HG02759 (cell line): ENCODE measurements at regions not wholly inside any gene's neighbourhood (a gene's known extent, or its start where the extent isn't known, plus 50 kb on each side); places are given as distances from the start of the nearest gene placed in this dataset.
"Not testable (repeated sequence)": the region's sequence is repeated elsewhere in the genome, so short reads cannot be mapped to it uniquely, and the experiment has no call there.

Experiments used
- ATAC-seq: cut with Tn5 transposase; IDR thresholded peaks from one replicate; pipeline ENCODE4 v1.9.1; 2021; ENCODE audit warnings: mild to moderate bottlenecking, moderate library complexity; ENCODE audit not compliant: unreplicated experiment

GRCh38 chr4:63315651-63316050 lies 1093.6 kb downstream of the TECRL start:
- no peak for ATAC-seq

DNA sequence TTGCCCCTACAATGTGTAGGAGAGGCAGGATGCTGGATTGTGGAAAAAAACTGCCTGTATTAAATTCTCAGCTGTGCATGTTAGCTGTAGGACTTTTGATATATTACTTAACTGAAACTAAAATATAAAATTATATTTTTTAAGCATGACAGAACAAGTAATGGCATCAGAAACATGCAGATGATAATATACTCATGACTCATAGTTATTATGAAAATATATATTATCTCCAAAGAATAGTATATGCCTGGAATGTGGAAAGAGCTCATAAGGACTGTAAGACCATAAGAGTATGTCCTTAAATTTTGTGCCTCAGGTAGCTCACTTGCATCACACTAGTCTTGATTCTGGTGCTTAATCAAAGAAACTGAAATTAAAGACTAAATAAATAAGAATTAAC lies 1100.6 kb downstream of the TECRL start:
- ATAC-seq: no peak

- ATAC-seq: no peak
These were observed 1106.5 kb downstream of the TECRL start for GRCh38 chr4:63302792-63303191.

DNA sequence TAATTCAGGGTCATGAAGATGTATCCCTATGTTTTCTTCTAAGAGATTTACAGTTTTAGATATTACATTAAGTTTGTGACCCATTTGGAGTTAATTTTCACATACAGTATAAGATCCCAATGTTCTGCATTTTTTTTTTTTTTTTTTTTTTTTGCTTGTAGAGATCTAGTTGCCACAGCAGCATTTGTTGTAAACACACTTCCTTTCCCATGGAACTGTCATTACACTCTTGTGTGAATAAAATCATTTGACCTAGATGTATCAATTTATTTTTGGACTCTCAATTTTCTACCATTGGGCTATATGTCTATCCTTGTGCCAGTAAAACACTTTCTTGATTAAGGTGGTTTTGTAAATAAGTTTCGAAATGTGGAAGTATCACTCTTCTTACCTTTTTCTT lies 1107.2 kb downstream of the TECRL start:
- ATAC-seq: no peak

- no peak for ATAC-seq
These were observed 1112.5 kb downstream of the TECRL start for GRCh38 chr4:63296773-63297172.

GRCh38 chr4:63275491-63275890 lies 1133.8 kb downstream of the TECRL start:
- ATAC-seq: no peak

DNA sequence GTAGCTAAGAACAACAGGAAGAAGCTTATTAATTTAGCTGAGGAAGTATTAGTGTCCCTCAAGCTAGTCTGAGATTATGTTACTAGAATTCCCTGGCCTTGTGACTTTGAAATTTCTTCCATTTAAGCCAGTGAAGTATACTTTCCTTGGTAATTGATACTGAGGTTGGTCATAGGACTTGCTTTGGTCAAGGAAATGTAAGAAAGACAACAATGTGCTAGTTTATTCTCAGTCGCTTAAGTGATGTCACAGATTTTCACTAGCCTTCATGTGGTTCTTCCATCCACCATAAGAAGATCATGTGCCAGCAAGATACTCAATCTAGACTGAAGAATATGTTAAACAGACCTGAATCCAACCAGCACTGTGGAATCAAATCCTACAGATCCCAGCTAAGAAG lies 1140.1 kb downstream of the TECRL start:
- ATAC-seq: no peak

DNA sequence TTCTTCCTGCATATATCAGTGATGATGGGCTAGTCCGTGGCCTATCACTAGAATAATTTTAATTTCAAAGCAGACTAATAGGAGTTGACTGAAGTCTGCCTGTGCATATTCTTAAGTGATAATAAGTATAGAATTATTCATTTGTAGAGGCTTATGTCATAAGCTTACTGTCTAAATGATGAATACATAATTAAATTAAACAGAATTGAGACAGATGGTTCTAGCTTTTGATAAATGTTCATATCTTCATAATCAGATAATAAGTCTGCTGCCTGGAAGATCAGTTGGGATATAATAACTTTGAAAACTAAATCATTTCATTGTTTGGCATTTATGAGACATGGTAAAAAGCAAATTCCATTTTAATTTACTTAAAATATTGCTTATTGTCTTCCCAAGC lies 1175.6 kb downstream of the TECRL start:
- ATAC-seq: no peak

- ATAC-seq: no peak
These were observed 1177.2 kb downstream of the TECRL start for GRCh38 chr4:63232058-63232457.

GRCh38 chr4:63226229-63226628 lies 1183.0 kb downstream of the TECRL start:
- ATAC-seq: no peak

GRCh38 chr4:63222466-63222865 lies 1186.8 kb downstream of the TECRL start:
- ATAC-seq: no peak

GRCh38 chr4:63221477-63221876 lies 1187.8 kb downstream of the TECRL start:
- no peak for ATAC-seq

GRCh38 chr4:63218856-63219255 lies 1190.4 kb downstream of the TECRL start:
- ATAC-seq: no peak

DNA sequence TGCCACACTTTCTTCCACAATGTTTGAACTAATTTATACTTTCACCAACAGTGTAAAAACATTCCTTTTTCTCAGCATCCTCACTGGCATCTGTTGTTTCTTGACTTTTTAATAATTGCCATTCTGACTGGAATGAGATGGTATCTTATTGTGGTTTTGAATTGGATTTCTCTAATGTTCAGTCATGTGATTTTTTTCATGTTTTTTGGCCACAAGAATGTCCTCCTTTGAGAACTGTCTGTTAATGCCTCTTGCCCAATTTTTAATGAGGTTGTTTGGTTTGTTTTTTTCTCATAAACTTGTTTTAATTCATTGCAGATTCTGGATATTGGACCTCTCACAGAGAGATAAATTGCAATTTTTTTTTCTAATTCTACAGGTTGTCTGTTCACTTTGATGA lies 1195.2 kb downstream of the TECRL start:
- no peak for ATAC-seq

GRCh38 chr4:63211776-63212479 lies 1197.3 kb downstream of the TECRL start:
- no peak for ATAC-seq

DNA sequence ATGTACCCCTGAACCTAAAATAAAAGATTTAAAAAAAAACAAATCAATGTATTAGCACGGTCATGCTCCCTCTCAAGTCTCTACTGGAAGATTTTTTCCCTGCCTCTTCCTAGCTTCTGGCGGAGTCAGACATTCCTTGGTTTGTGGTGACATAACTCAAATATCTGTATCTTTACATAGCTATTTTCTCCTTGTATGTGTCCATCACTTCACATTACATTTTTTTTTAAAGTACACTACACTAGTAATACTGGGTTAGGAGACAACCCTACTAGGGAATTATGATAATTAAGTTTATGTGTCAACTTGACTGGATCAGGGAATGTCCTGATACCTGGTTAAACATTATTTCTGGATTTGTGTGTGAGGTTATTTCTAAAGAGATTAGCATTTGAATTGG lies 1197.9 kb downstream of the TECRL start:
- ATAC-seq: no peak

- ATAC-seq: not testable (repeated sequence)
These were observed 1216.2 kb downstream of the TECRL start for GRCh38 chr4:63193029-63193428.

- no peak for ATAC-seq
These were observed 1237.9 kb downstream of the TECRL start for GRCh38 chr4:63171341-63171740.

- no peak for ATAC-seq
These were observed 1238.3 kb downstream of the TECRL start for GRCh38 chr4:63170923-63171322.

DNA sequence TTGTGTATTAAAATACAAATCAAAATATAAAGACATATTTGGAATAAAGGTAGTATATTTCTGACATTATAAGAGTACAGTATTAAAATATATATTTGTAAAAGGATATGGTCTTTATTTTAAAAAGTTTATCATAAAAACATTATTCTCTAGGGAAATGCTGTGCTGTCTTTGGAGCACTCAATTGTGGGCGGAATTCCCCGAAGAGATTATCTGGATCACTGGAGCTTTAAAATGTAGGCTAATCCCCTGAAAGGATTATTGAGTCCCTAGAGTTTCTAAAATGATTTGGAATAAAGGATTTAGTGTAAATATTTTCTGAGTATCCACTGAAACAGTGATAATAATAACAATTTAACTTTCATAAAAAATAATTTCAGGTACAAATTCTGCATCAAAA lies 1239.4 kb downstream of the TECRL start:
- no peak for ATAC-seq

- ATAC-seq: no peak
These were observed 1253.7 kb downstream of the TECRL start for GRCh38 chr4:63155561-63155960.

GRCh38 chr4:63123441-63123840 lies 1285.8 kb downstream of the TECRL start:
- no peak for ATAC-seq

DNA sequence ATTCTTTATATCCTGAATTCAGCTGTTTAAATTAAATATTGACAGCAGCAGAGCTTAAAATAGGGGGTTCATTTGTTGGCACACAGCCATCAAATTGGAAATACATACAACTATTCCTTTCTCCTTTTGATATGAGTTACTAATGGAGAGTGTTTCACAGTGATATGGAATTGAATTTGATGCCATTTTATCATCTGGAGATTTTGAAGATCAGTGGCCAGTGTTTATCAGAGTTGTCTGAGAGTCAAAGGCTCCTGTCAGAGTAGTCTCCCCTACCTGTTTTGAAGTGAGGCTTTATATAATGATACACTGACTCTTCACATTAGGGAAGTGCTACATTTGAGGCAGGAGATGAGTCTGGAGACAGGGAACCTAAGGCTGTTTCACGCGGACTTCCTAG lies 1286.3 kb downstream of the TECRL start:
- ATAC-seq: no peak
